ENCODE measurements at regions not wholly inside any gene's neighbourhood (a gene's known extent, or its start where the extent isn't known, plus 50 kb on each side); places are given as distances from the start of the nearest gene placed in this dataset.

DNA sequence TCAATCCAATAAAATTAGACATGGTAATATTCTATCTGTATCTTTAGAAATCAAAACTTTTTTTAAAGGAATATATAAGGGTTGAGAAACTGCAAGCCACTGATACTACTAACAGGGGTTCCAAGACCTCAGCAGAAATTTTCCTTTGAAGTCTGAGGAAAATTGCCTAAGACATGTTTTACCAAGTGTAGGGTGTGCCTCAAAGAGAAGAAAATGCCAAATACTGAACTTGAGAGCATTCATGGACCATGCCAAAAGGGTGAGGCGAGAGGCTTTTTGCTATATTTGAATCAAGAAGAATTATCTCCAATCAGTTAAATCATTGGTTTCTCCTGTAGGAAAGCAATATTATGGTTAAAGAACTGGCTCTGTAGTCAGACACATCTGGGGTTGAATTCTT, 207.9 kb upstream of the B3GALT2 start:
- H3K36me3 ChIP-seq (ENCODE audit: control insufficient read depth, low read length), result no peaks in the 10 kb centered on the region
- no peaks in the 10 kb centered on the region for H3F3A ChIP-seq (ENCODE audit: control insufficient read depth, insufficient read depth)
- no peak overlapping the region for H3K27ac ChIP-seq (ENCODE audit: low read depth, low read length)
- no peaks in the 10 kb centered on the region for H3K4me1 ChIP-seq (ENCODE audit: control insufficient read depth, low read length)
- no peaks in the 10 kb centered on the region for H3K79me2 ChIP-seq (ENCODE audit: control insufficient read depth, low read length)
- no peaks in the 10 kb centered on the region for H4K20me1 ChIP-seq (ENCODE audit: control insufficient read depth, insufficient read depth, low read depth, low read length)
- H3K4me3 ChIP-seq (ENCODE audit: low read length), result no peak overlapping the region
- no peaks in the 10 kb centered on the region for H3K9me2 ChIP-seq (replicated peaks; ENCODE audit: control insufficient read depth, low read length)
- H3K9me3 ChIP-seq (ENCODE audit: control insufficient read depth, insufficient read depth, low read length), result no peaks in the 10 kb centered on the region; the same call in 1 of the 2 replicates
- no peaks in the 10 kb centered on the region for H3K27me3 ChIP-seq (ENCODE audit: control insufficient read depth, low read length)
- no peak overlapping the region for H3K4me2 ChIP-seq (ENCODE audit: low read length)
- TF ChIP-seq, protein P1, sequence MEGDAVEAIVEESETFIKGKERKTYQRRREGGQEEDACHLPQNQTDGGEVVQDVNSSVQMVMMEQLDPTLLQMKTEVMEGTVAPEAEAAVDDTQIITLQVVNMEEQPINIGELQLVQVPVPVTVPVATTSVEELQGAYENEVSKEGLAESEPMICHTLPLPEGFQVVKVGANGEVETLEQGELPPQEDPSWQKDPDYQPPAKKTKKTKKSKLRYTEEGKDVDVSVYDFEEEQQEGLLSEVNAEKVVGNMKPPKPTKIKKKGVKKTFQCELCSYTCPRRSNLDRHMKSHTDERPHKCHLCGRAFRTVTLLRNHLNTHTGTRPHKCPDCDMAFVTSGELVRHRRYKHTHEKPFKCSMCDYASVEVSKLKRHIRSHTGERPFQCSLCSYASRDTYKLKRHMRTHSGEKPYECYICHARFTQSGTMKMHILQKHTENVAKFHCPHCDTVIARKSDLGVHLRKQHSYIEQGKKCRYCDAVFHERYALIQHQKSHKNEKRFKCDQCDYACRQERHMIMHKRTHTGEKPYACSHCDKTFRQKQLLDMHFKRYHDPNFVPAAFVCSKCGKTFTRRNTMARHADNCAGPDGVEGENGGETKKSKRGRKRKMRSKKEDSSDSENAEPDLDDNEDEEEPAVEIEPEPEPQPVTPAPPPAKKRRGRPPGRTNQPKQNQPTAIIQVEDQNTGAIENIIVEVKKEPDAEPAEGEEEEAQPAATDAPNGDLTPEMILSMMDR (IDR thresholded peaks at IDR 0.05; ENCODE audit: low read depth, low read length, poor library complexity, severe bottlenecking), result no peak
- no peak for TF ChIP-seq EZH2phosphoT487 (IDR thresholded peaks at IDR 0.05; ENCODE audit: borderline replicate concordance, low read length)

DNA sequence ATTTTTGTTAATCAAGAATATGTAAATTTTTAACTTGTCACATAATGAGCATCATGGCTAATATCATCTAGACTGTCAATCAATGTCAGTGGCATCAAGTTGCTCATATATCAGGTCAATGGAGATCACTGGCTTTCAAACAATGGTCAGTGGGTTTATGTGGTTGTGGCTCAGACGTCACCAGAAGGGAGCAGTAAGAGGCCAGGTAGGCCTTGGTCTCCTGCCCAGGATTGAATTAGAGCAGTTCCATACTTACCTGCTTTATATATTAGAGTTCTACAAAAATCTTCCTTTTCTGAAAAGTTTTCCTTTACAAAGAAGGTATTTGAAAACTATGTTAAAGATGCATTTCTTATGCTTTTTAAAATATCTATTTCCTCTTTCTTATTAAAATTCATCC, 206.3 kb upstream of the B3GALT2 start:
- no peaks in the 10 kb centered on the region for H3K79me2 ChIP-seq (ENCODE audit: control insufficient read depth, low read length)

DNA sequence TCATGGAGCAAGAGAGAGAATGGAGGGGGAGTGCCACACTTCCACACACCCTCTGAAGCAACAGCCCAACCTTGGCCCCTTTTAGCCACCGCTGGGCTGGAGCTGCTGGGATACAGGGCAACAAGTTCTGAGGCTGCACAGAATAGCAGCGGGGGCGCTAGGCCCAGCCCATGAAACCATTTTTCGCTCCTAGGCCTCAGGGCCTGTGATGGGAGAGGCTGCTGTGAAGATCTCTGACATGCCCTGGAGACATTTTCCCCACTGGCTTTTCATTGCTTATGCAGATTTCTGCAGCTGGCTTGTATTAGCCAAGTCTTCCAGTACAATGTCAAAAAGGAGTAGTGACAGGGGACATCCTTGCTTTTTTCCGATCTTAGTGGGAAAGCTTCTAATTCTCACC, 202.3 kb upstream of the B3GALT2 start:
- Histone ChIP-seq H3K4me2 (ENCODE audit: low read length) (no peak overlapping the region), H3K4me3 (ENCODE audit: low read length) (no peak overlapping the region)

More for the DNA sequence above, 206.3 kb upstream of the B3GALT2 start:
- Histone ChIP-seq H4K20me1 (ENCODE audit: control insufficient read depth, insufficient read depth, low read depth, low read length) (no peaks in the 10 kb centered on the region), H3K9me3 (ENCODE audit: control insufficient read depth, insufficient read depth, low read length) (no peaks in the 10 kb centered on the region; the same call in 1 of the 2 replicates), H3F3A (ENCODE audit: control insufficient read depth, insufficient read depth) (no peaks in the 10 kb centered on the region), H3K27me3 (ENCODE audit: control insufficient read depth, low read length) (no peaks in the 10 kb centered on the region), H3K36me3 (ENCODE audit: control insufficient read depth, low read length) (no peaks in the 10 kb centered on the region), H3K4me1 (ENCODE audit: control insufficient read depth, low read length) (no peaks in the 10 kb centered on the region), H3K27ac (ENCODE audit: low read depth, low read length) (no peak overlapping the region), H3K4me2 (ENCODE audit: low read length) (no peak overlapping the region), H3K4me3 (ENCODE audit: low read length) (no peak overlapping the region), H3K9me2 (replicated peaks; ENCODE audit: control insufficient read depth, low read length) (no peaks in the 10 kb centered on the region)
- TF ChIP-seq, protein P1 (IDR thresholded peaks at IDR 0.05; ENCODE audit: low read depth, low read length, poor library complexity, severe bottlenecking), result no peak
- TF ChIP-seq EZH2phosphoT487 (IDR thresholded peaks at IDR 0.05; ENCODE audit: borderline replicate concordance, low read length), result no peak

More for the DNA sequence above, 202.3 kb upstream of the B3GALT2 start:
- no peaks in the 10 kb centered on the region for H3K36me3 ChIP-seq (ENCODE audit: control insufficient read depth, low read length)
- H3K9me2 ChIP-seq (replicated peaks; ENCODE audit: control insufficient read depth, low read length), result no peaks in the 10 kb centered on the region
- no peaks in the 10 kb centered on the region for H3F3A ChIP-seq (ENCODE audit: control insufficient read depth, insufficient read depth)
- TF ChIP-seq EZH2phosphoT487 (IDR thresholded peaks at IDR 0.05; ENCODE audit: borderline replicate concordance, low read length), result no peak
- TF ChIP-seq, protein P1 (IDR thresholded peaks at IDR 0.05; ENCODE audit: low read depth, low read length, poor library complexity, severe bottlenecking), result no peak
- no peaks in the 10 kb centered on the region for H3K27me3 ChIP-seq (ENCODE audit: control insufficient read depth, low read length)
- no peaks in the 10 kb centered on the region for H3K4me1 ChIP-seq (ENCODE audit: control insufficient read depth, low read length)
- H4K20me1 ChIP-seq (ENCODE audit: control insufficient read depth, insufficient read depth, low read depth, low read length), result no peaks in the 10 kb centered on the region
- no peaks in the 10 kb centered on the region for H3K79me2 ChIP-seq (ENCODE audit: control insufficient read depth, low read length)
- H3K27ac ChIP-seq (ENCODE audit: low read depth, low read length), result no peak overlapping the region
- no peaks in the 10 kb centered on the region for H3K9me3 ChIP-seq (ENCODE audit: control insufficient read depth, insufficient read depth, low read length)
